ENCODE measurements at regions not wholly inside any gene's neighbourhood (a gene's known extent, or its start where the extent isn't known, plus 50 kb on each side); places are given as distances from the start of the nearest gene placed in this dataset.
A peak's percentile ranks its signal among the peaks of the same experiment; 100 is the strongest.

DNA sequence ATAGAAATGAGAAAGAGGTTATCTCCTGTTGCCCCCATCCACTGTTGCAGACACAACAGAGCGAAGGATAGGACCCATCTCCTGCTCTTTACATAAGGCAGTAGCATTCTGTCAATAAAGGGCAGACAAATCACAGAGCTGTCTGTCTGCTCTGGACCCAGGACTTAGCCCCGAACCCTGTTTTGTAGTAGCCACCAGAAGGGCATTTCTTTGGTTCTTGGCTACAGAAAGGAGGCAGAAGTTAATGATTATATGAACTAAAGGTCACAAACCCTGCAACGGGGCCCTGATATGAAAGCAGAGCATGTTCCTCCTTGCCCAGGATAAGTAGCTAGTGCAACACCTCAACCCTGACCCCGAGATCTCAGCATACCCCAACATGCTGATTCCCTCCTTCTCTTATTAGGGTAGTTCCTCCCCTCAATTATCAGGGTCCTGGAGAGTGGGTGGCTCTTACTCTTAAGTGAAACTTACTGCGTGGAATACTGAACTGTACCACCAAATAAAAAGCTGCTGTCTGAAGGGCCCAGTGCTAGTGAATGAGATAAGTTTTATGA, 680.4 kb upstream of the SPRY2 start:
- H3K4me2 ChIP-seq, result no peak overlapping the region
- no peak overlapping the region for H3K4me3 ChIP-seq
- H3K4me1 ChIP-seq, result no peaks in the 10 kb centered on the region
- H3K27ac ChIP-seq, result no peak overlapping the region
- DNase-seq (ENCODE audit: low read depth in 1 of 2, low spot score in 1 of 2) (no peak), FAIRE-seq (no peak), ATAC-seq (no peak)
- POLR2A ChIA-PET, result no interaction called here
- no peaks in the 10 kb centered on the region for H3K9me3 ChIP-seq
- no peak for TF ChIP-seq JUN (IDR thresholded peaks at IDR 0.05)
- 10% methylated on average over 5 of the region's 5 CpGs for WGBS (ENCODE audit: missing lambda C conversion rate)
- CTCF ChIA-PET, result no interaction called here

DNA sequence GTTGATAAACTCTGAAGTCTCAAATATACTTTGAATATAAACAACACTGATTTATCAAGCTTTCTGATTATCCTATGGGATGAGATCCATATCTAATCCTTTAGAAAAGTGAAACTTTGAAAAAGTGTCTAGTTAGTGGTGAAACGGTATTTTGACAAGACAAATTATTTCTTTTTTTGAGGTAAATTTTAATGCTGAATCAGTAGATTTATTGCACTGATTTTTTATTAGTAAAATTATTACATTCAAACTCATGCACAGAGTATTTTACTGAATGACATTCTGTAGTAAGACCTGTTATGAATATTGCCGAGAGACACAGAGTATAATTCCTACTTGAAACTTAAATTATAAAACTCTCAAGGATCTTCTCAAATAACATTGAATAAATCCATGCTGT, 679.1 kb upstream of the SPRY2 start:
- no peak overlapping the region for H3K27ac ChIP-seq
- WGBS (ENCODE audit: missing lambda C conversion rate), result 22% methylated on average over 2 of the region's 2 CpGs
- TF ChIP-seq, protein P1, sequence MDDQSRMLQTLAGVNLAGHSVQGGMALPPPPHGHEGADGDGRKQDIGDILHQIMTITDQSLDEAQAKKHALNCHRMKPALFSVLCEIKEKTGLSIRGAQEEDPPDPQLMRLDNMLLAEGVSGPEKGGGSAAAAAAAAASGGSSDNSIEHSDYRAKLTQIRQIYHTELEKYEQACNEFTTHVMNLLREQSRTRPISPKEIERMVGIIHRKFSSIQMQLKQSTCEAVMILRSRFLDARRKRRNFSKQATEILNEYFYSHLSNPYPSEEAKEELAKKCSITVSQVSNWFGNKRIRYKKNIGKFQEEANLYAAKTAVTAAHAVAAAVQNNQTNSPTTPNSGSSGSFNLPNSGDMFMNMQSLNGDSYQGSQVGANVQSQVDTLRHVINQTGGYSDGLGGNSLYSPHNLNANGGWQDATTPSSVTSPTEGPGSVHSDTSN (IDR thresholded peaks at IDR 0.05), result no peak
- peak; percentile 6 for TF ChIP-seq MAFK (IDR thresholded peaks at IDR 0.05; ENCODE audit: partially characterized antibody)
- TF ChIP-seq, protein P2, sequence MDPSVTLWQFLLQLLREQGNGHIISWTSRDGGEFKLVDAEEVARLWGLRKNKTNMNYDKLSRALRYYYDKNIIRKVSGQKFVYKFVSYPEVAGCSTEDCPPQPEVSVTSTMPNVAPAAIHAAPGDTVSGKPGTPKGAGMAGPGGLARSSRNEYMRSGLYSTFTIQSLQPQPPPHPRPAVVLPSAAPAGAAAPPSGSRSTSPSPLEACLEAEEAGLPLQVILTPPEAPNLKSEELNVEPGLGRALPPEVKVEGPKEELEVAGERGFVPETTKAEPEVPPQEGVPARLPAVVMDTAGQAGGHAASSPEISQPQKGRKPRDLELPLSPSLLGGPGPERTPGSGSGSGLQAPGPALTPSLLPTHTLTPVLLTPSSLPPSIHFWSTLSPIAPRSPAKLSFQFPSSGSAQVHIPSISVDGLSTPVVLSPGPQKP (IDR thresholded peaks at IDR 0.05; ENCODE audit: low read depth, low read length), result no peak
- no peak for TF ChIP-seq RNF2 (IDR thresholded peaks at IDR 0.05; ENCODE audit: borderline replicate concordance, low read depth)
- TF ChIP-seq, protein P3, sequence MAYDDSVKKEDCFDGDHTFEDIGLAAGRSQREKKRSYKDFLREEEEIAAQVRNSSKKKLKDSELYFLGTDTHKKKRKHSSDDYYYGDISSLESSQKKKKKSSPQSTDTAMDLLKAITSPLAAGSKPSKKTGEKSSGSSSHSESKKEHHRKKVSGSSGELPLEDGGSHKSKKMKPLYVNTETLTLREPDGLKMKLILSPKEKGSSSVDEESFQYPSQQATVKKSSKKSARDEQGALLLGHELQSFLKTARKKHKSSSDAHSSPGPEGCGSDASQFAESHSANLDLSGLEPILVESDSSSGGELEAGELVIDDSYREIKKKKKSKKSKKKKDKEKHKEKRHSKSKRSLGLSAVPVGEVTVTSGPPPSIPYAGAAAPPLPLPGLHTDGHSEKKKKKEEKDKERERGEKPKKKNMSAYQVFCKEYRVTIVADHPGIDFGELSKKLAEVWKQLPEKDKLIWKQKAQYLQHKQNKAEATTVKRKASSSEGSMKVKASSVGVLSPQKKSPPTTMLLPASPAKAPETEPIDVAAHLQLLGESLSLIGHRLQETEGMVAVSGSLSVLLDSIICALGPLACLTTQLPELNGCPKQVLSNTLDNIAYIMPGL (CRISPR knock-in tag; IDR thresholded peaks at IDR 0.05; ENCODE audit: borderline replicate concordance), result no peak
- TF ChIP-seq, protein P4, sequence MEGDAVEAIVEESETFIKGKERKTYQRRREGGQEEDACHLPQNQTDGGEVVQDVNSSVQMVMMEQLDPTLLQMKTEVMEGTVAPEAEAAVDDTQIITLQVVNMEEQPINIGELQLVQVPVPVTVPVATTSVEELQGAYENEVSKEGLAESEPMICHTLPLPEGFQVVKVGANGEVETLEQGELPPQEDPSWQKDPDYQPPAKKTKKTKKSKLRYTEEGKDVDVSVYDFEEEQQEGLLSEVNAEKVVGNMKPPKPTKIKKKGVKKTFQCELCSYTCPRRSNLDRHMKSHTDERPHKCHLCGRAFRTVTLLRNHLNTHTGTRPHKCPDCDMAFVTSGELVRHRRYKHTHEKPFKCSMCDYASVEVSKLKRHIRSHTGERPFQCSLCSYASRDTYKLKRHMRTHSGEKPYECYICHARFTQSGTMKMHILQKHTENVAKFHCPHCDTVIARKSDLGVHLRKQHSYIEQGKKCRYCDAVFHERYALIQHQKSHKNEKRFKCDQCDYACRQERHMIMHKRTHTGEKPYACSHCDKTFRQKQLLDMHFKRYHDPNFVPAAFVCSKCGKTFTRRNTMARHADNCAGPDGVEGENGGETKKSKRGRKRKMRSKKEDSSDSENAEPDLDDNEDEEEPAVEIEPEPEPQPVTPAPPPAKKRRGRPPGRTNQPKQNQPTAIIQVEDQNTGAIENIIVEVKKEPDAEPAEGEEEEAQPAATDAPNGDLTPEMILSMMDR (IDR thresholded peaks at IDR 0.05), result no peak
- TF ChIP-seq CBX2 (IDR thresholded peaks at IDR 0.05; ENCODE audit: borderline replicate concordance, low read depth), result no peak
- DNase-seq (ENCODE audit: low read depth in 1 of 2, low spot score in 1 of 2), result no peak
- FAIRE-seq, result no peak
- H3K4me1 ChIP-seq, result no peaks in the 10 kb centered on the region
- ATAC-seq, result no peak
- CTCF ChIA-PET, result no interaction called here
- no peak overlapping the region for H3K4me3 ChIP-seq
- H3K9me3 ChIP-seq, result no peaks in the 10 kb centered on the region
- H3K4me2 ChIP-seq, result no peak overlapping the region
- POLR2A ChIA-PET, result no interaction called here

DNA sequence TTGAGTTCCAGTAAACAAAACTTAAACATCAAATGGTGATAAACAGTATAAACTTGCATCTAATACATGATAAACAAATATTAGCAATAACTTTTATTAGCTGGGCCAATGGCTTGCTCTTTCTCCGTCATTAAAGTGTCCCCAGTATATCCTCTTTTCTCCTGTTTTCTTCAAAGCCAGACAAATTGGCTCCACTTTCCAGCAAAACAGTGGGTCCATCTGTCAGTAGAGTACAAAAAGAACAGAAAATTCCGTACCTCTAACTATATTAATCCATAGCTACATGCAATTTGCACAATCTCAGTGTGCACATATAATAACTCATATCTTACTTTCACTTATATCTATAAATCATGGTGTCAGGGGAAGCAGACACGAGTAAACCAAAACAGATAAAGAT, 678.0 kb upstream of the SPRY2 start:
- POLR2A ChIA-PET, result no interaction called here
- ATAC-seq (no peak), FAIRE-seq (no peak), DNase-seq (ENCODE audit: low read depth in 1 of 2, low spot score in 1 of 2) (no peak)
- Histone ChIP-seq H3K27ac (no peak overlapping the region), H3K4me1 (no peaks in the 10 kb centered on the region), H3K4me3 (no peak overlapping the region), H3K4me2 (no peak overlapping the region), H3K9me3 (no peaks in the 10 kb centered on the region)
- CTCF ChIA-PET, result interaction anchor here (1.4 kb wide), 1 partner anchor 12 kb away, joined by 6 read pairs; no protein-coding TSS in a partner anchor
- WGBS (ENCODE audit: missing lambda C conversion rate), result 11% methylated on average over 3 of the region's 3 CpGs
- no peak for TF ChIP-seq SMC3 (IDR thresholded peaks at IDR 0.05)
- TF ChIP-seq NPAS2 (CRISPR knock-in tag; IDR thresholded peaks at IDR 0.05; ENCODE audit: borderline replicate concordance), result no peak
- no peak for TF ChIP-seq BHLHE40 (IDR thresholded peaks at IDR 0.05; ENCODE audit: low read depth, low read length)
- TF ChIP-seq FOSB (CRISPR knock-in tag; IDR thresholded peaks at IDR 0.05), result no peak
- TF ChIP-seq RAD21 (conservative IDR thresholded peaks at IDR 0.05 in 1 of 2, IDR thresholded peaks at IDR 0.05 in 1 of 2), result no peak
- TF ChIP-seq ZSCAN20 (CRISPR knock-in tag; IDR thresholded peaks at IDR 0.05), result no peak
- TF ChIP-seq, protein P4 (IDR thresholded peaks at IDR 0.05), result no peak
- no peak for TF ChIP-seq EHMT2 (IDR thresholded peaks at IDR 0.05; ENCODE audit: low read depth)
- TF ChIP-seq, protein P5, sequence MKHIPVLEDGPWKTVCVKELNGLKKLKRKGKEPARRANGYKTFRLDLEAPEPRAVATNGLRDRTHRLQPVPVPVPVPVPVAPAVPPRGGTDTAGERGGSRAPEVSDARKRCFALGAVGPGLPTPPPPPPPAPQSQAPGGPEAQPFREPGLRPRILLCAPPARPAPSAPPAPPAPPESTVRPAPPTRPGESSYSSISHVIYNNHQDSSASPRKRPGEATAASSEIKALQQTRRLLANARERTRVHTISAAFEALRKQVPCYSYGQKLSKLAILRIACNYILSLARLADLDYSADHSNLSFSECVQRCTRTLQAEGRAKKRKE (CRISPR knock-in tag; IDR thresholded peaks at IDR 0.05; ENCODE audit: low read depth), result no peak
- TF ChIP-seq, protein P6, sequence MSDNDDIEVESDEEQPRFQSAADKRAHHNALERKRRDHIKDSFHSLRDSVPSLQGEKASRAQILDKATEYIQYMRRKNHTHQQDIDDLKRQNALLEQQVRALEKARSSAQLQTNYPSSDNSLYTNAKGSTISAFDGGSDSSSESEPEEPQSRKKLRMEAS (IDR thresholded peaks at IDR 0.05), result no peak
- TF ChIP-seq, protein P3 (CRISPR knock-in tag; IDR thresholded peaks at IDR 0.05; ENCODE audit: borderline replicate concordance), result no peak
- TF ChIP-seq CHD4 (IDR thresholded peaks at IDR 0.05; ENCODE audit: borderline replicate concordance), result no peak
- no peak for TF ChIP-seq CEBPB (IDR thresholded peaks at IDR 0.05)

All from A549 (cell line).